DND-41 (cell line): ENCODE measurements at regions not wholly inside any gene's neighbourhood (a gene's known extent, or its start where the extent isn't known, plus 50 kb on each side); places are given as distances from the start of the nearest gene placed in this dataset.

Experiments used
- ATAC-seq: fragments of 200-7000 bp; cut with Tn5 transposase; 3 replicates; pipeline ENCODE4 v1.9.1; 2021; ENCODE audit warnings: low read depth; ENCODE audit not compliant: insufficient read depth
- DNase-seq: peaks from one replicate; pipeline ENCODE4 v3.0.0-alpha.2; 2020
- H2AFZ ChIP-seq: 2 replicates; pipeline ENCODE4 v1.6.0; 2012; ENCODE audit warnings: low read depth, low read length
- H3K27ac ChIP-seq: 2 replicates; pipeline ENCODE4 v1.5.1; 2012; ENCODE audit warnings: low read length, inconsistent platforms
- H3K27me3 ChIP-seq: fragments of 200-600 bp; sonication (generic); 2 replicates; pipeline ENCODE4 v1.6.0; 2012; ENCODE audit warnings: low read length, mild to moderate bottlenecking, inconsistent platforms; ENCODE audit not compliant: insufficient read depth, poor library complexity
- H3K36me3 ChIP-seq: 2 replicates; pipeline ENCODE4 v1.5.1; 2012; ENCODE audit warnings: low read length, inconsistent platforms; ENCODE audit not compliant: insufficient read depth
- H3K4me1 ChIP-seq: 2 replicates; pipeline ENCODE4 v1.5.1; 2012; ENCODE audit warnings: mild to moderate bottlenecking, low read length; ENCODE audit not compliant: insufficient read depth
- H3K4me2 ChIP-seq: 2 replicates; pipeline ENCODE4 v1.6.0; 2012; ENCODE audit warnings: mild to moderate bottlenecking, moderate library complexity, low read length, inconsistent platforms; ENCODE audit not compliant: insufficient read depth
- H3K4me3 ChIP-seq, 2 experiments: fragments of 200-600 bp in 1 of 2; shearing (Covaris generic) in 1 of 2; 2 replicates each; pipeline ENCODE4 v1.5.1; 2012 to 2016; ENCODE audit warnings: inconsistent platforms in 2 of 2, low read length in 2 of 2, mild to moderate bottlenecking in 2 of 2, low read depth in 1 of 2, moderate library complexity in 1 of 2
- H3K79me2 ChIP-seq: 2 replicates; pipeline ENCODE4 v1.6.0; 2012; ENCODE audit warnings: low read length, inconsistent platforms; ENCODE audit not compliant: insufficient read depth
- H3K9ac ChIP-seq: 2 replicates; pipeline ENCODE4 v1.6.0; 2012; ENCODE audit warnings: low read depth, mild to moderate bottlenecking, inconsistent platforms, low read length, moderate library complexity
- H3K9me3 ChIP-seq: 2 replicates; pipeline ENCODE4 v1.5.1; 2012; ENCODE audit warnings: low read length, moderate library complexity, mild to moderate bottlenecking, inconsistent platforms; ENCODE audit not compliant: insufficient read depth, severe bottlenecking
- H4K20me1 ChIP-seq: 2 replicates; pipeline ENCODE4 v1.6.0; 2012; ENCODE audit warnings: low read length; ENCODE audit not compliant: insufficient read depth
- CTCF ChIP-seq: IDR thresholded peaks from 2 replicates; pipeline ENCODE4 v1.5.1; 2012; ENCODE audit warnings: borderline replicate concordance, low read length, moderate library complexity, mild to moderate bottlenecking; ENCODE audit not compliant: poor library complexity, severe bottlenecking; ENCODE audit errors: extremely low read depth
- EZH2 ChIP-seq: IDR thresholded peaks from 3 replicates; pipeline ENCODE4 v1.6.1; 2012; ENCODE audit warnings: borderline replicate concordance, low read depth, mild to moderate bottlenecking, moderate library complexity, low read length, inconsistent platforms; ENCODE audit not compliant: severe bottlenecking

- Histone ChIP-seq H3K27ac (no peak overlapping the region), H3K36me3 (no peaks in the 10 kb centered on the region), H2AFZ (no peak overlapping the region), H3K4me2 (no peak overlapping the region), H3K9me3 (no peaks in the 10 kb centered on the region), H3K27me3 (no peaks in the 10 kb centered on the region), H3K4me3 (no peak overlapping the region), H3K79me2 (no peaks in the 10 kb centered on the region), H3K4me1 (no peaks in the 10 kb centered on the region), H4K20me1 (no peaks in the 10 kb centered on the region), H3K9ac (no peak overlapping the region)
- no peak for DNase-seq
- TF ChIP-seq CTCF (no peak), EZH2 (no peak)
- no peak for ATAC-seq
Observed at GRCh38 chr4:124480061-124480460, 232.5 kb downstream of the ANKRD50 start.

GRCh38 chr4:124481123-124481522 lies 231.4 kb downstream of the ANKRD50 start:
- no peak for DNase-seq
- TF ChIP-seq CTCF (no peak), EZH2 (no peak)
- no peaks in the 10 kb centered on the region for H3K36me3 ChIP-seq
- no peak overlapping the region for H3K4me3 ChIP-seq
- H3K4me2 ChIP-seq, result no peak overlapping the region
- no peaks in the 10 kb centered on the region for H3K9me3 ChIP-seq
- H3K27me3 ChIP-seq, result no peaks in the 10 kb centered on the region
- ATAC-seq, result no peak
- no peaks in the 10 kb centered on the region for H4K20me1 ChIP-seq
- H3K9ac ChIP-seq, result no peak overlapping the region
- H3K79me2 ChIP-seq, result no peaks in the 10 kb centered on the region
- H2AFZ ChIP-seq, result no peak overlapping the region
- no peaks in the 10 kb centered on the region for H3K4me1 ChIP-seq
- no peak overlapping the region for H3K27ac ChIP-seq

GRCh38 chr4:124483048-124483906 lies 229.3 kb downstream of the ANKRD50 start:
- no peaks in the 10 kb centered on the region for H4K20me1 ChIP-seq
- no peak overlapping the region for H3K4me2 ChIP-seq
- H3K27ac ChIP-seq, result no peak overlapping the region
- H3K27me3 ChIP-seq, result no peaks in the 10 kb centered on the region
- H3K4me1 ChIP-seq, result no peaks in the 10 kb centered on the region
- no peaks in the 10 kb centered on the region for H3K79me2 ChIP-seq
- no peak overlapping the region for H2AFZ ChIP-seq
- no peak overlapping the region for H3K9ac ChIP-seq
- H3K9me3 ChIP-seq, result no peaks in the 10 kb centered on the region
- DNase-seq, result no peak
- no peak for ATAC-seq
- TF ChIP-seq EZH2 (no peak), CTCF (no peak)
- H3K4me3 ChIP-seq, result no peak overlapping the region
- no peaks in the 10 kb centered on the region for H3K36me3 ChIP-seq
